GM10847 (cell line): ENCODE measurements at regions not wholly inside any gene's neighbourhood (a gene's known extent, or its start where the extent isn't known, plus 50 kb on each side); places are given as distances from the start of the nearest gene placed in this dataset.

Experiments
- POLR2A ChIP-seq: IDR thresholded peaks from 2 replicates; pipeline ENCODE4 v1.6.1; 2011; ENCODE audit not compliant: insufficient read length; ENCODE audit errors: extremely low read depth

DNA sequence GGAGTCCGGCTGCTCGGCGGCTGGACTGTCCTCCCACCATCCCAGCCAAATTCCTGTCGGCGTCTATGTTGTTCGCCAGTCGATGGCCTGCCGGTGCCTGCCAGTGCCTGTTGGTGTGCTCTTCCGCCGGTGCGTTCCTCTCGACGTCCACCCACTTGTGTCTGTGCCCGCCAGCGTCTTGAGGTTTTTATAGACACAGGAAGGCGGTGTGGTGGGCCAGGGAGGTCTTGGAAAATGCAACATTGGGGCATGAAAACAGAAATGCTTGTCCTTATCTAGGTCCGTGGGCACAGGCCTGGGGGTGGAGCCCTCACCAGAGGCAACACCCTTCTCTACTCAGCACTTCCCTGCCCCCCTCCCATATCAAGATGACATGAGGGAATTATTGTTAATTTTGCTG lies 167.8 kb downstream of the IRF8 start:
- no peak for TF ChIP-seq POLR2A

GRCh38 chr16:86067516-86067915 lies 168.6 kb downstream of the IRF8 start:
- TF ChIP-seq POLR2A, result no peak

- TF ChIP-seq POLR2A, result no peak
Measured at GRCh38 chr16:86067936-86068335, 169.0 kb downstream of the IRF8 start.

DNA sequence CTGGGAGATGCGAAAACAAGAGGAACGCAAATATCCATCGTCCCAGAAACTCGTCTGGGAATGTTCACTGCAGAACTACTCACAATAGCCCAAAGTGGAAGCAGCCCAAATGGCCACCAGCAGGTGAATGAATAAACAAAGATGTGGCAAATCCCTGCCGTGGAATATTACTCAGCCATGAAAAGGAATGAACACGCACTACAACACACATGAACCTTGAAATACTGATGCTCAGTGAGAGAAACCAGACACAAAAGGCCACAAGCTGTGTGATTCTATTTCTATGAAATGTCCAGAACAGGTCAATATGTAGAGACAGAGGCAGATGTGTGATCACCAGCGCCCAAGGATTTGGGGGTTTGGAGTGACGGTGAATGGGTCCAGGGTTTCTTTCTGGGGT lies 169.8 kb downstream of the IRF8 start:
- TF ChIP-seq POLR2A, result no peak

GRCh38 chr16:86069736-86070298 lies 170.9 kb downstream of the IRF8 start:
- TF ChIP-seq POLR2A, result no peak

GRCh38 chr16:86070484-86070883 lies 171.5 kb downstream of the IRF8 start:
- no peak for TF ChIP-seq POLR2A

DNA sequence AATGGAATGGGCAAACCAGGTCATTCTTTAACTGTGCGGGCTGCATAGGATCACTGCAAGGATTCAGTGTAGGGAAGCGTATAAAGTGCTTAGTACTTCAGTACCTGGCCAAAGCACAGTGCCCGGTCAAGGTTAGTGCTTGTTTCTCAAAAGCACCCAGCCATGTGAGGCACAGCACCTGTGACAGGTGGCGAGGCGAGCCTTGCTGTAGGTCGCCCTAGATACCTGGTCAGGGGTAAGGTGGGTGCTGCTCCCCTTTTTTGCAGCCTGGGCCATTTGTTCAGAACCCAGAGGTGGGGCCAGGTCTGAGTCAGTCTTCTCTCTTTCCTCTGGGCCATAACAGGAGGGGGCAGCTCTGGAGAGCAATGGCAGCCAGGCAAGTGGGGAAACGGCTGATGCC lies 172.0 kb downstream of the IRF8 start:
- TF ChIP-seq POLR2A, result no peak

DNA sequence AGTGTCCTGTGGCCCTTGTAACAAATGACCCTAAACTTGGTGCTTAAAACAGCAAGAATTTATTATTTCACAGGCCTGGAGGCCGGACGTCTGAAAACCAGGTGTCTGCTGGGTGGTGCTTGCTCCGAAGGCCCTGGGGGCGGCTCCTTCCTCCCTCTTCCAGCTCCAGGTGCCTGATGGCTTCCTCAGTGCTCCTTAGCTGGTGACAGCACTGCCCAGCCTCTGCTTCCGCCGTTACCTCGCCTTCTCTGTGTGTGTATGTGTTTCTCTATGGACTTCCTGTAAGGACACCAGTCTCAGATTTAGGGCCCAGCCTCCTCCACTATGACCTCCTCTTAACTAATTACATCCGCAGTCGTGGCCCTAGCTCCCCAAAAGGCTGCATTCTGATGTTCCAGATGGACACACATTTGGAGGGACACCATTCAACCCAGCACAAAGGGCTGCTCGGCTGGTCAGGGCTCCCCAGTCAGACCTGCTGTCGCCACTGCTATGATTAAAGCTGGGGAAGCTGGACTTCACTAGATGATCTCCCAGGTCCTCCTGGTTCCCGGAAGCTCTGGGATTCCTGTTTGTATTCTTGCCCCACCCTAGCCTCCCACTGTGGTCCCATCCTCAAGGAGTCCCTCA lies 172.8 kb downstream of the IRF8 start:
- TF ChIP-seq POLR2A, result no peak

DNA sequence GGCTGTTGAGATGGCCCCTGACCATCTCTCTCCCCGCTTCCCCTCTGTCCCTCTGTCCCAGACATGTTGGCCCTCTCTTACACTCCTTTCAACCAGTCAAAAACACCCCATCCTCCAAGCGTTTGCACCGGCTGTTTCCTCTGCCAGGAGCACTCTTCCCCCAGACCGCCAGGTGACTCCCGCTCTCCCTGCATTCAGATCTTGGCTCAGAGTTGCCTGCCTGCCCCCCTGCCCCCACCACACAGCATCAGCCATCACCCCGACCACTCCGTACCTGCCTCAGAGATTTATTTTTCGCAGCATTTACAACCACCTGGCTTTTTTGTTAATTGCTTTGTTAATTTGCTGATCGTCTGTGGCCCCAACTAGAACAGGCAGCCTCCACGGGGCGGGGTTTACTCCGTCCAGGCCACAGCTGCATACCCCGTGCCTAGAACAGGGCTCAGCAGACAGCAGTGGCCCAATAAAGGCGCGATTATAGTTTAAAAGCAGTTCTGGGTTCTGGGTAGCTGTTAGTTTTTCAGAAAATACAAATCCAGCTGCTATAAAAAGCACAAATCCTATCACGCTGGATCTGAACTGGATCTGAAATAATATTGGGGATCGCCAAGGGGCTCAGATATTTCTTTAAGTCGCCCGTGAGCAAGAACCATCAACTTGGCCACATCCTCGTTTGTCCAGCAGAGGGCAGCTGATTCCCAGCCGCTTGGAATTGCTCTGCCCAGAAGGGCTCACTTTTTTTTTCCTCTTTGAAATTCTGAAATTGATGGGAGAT lies 173.6 kb downstream of the IRF8 start:
- TF ChIP-seq POLR2A, result no peak

DNA sequence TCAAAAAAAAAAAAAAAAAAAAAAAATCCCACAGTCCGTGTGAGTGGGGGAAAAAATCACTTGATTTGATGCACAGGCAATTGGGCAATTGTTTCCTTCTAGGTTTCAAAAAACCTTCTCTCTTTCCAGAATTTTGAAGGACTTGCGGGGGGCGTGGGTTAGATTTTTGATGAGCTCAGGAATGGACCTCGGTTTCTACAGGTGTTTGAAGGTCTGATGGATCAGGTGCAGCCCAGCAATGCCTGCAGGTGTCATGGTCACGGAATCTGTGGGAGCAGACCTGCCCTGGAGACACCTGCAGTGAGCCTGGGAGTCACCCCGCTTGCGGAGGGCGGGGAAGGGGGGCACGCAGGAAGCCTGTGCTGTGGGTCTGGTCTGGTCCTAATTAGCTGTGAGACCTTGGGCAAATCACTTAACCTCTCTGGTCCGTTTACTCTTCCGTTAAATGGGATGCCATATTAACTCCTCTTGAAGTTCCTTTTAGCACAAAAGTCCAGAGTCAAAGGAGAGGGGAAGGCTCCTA lies 174.2 kb downstream of the IRF8 start:
- TF ChIP-seq POLR2A, result no peak

DNA sequence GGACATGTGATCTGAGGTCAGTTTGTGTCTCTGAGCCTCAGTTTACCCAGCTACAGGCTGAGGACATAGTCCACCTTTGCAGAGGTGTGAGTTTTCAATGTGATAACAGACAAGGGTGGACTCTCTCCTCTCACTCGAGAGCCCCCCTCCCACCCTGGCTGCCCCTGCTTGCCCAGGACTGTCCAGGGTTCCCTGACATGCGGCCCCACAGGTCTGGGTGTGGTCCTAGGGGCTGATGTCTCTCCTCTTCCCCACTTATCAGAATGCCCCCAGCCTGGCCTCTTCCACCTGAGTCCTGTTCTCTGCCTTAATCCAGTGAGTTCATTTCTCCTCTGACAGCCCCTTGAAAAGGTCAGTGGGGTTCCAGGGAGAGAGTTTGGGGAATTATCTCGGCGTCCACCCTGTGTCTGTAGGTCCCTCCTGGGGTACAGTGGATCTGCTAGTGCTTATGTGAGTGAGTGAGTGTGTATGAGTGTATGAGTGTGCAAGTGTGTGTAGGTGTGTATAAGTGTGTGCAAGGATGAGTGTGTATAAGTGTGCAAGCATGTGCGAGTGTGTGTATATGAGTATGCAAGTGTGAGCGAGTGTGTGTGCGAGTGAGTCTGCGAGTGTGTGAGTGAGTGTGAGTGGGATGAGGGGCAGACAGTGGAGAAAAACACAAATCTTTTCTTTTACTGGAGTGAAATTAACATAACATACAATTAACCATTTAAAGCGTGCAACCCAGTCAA lies 175.0 kb downstream of the IRF8 start:
- no peak for TF ChIP-seq POLR2A

DNA sequence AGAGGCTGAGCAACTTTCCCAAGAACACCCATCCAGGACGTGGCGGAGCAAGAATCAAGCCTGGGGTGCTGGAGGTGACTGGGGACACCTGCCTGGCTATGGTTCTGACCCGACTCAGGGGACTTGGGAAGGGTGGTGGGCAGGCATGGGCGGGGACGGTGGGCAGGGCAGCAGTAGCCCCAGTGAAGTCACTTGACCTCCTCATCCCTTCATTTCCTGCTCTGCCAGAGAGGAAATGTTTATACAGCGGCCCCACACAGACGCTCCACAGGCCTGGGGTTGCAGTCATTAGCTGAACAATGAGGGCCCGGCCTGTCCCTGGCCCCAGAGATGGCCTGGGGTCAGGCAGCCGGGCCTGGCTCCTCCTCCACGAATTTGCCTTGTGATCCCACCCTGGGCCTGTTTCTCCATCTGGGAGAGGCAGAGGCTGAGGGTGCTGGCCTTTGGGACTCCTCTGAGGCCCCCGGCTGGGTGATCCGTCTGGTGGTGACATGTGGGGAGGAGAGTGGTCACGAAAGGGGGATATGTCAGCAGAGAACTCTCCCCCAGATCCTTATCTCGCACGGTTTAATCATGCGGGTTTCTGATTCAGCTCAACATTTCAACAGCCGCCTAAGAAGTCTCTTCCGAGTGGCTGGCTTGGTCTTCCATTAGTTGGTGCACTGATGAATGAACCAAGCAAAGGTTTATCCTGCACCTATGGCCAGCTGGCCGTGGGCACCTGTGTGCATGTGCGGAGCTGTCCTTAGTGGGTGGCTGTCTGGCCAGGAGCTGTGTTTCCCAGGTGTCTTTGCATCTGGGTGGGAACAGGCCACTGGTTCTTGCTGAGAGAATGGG lies 175.9 kb downstream of the IRF8 start:
- TF ChIP-seq POLR2A, result no peak

DNA sequence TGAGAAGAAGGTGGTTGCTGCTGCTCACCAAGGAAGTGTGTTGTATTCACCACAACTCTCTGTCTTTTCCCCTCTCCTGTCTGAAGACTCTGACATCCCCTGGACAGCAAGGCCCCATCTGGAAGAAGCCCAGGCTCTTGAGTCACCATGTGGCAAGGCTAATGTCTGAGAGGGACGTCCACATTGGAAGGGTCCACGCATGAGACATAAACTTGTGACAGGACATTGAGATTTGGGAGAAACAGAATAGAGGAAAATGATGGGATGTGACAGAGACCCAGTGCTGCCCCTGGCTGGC lies 176.5 kb downstream of the IRF8 start:
- TF ChIP-seq POLR2A, result no peak

DNA sequence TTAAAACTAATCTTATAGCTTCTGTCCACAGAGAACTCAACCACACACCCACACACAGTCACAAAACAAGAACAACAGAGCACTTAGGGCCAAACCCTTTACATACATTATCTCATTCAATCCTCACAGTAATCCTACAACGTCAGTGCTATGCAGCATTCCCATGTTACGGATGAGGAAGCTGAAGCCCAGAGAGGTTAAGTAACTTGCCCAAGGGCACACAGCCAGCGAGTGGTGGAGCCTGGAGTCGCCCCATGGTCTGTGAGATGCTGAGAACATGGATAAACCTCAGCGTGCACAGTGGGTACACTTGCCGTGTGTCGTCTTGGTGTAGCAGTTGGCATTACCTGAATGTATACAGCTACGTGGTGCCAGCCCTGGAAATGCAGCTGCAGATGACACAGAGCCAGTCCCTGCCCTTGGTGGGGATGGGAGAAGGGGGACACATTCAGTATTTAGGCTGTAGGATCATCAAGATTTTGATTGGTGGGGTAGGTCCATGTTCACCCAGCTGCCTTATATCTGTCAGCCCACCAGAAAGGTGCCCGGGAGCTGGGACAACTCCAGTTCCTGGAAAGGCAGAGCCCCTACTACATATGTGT lies 177.0 kb downstream of the IRF8 start:
- TF ChIP-seq POLR2A, result no peak

DNA sequence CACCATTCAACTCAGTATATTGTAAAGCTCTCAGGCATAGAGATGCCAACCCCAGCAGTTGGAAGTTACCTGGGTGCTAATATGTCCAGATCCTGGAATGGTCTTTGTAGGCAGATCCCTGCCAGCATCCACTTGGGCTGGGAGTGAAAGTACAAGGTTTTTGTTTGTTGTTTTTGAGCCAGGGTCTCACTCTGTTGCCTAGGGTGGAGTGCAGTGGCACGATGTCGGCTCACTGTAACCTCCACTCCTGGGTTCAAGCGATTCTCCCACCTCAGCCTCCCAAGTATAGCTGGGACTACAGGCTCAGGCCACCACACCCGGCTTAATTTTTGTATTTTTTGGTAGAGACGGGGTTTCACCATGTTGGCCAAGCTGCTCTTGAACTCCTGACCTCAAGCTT lies 177.6 kb downstream of the IRF8 start:
- no peak for TF ChIP-seq POLR2A
